HL-60 (cell line): ENCODE measurements at regions not wholly inside any gene's neighbourhood (a gene's known extent, or its start where the extent isn't known, plus 50 kb on each side); places are given as distances from the start of the nearest gene placed in this dataset.

ENCODE experiments used
- DNase-seq, 2 experiments: peaks; one replicate each; pipeline ENCODE4 v3.0.0-alpha.2; 2010 to 2020; ENCODE audit warnings: low read depth in 1 of 2, low spot score in 1 of 2
- H3K27ac ChIP-seq: fragments of 250-450 bp; sonication (Bioruptor Pico); replicated peaks from 2 replicates; pipeline ENCODE4 v1.5.1; 2020; ENCODE audit warnings: mild to moderate bottlenecking, moderate library complexity
- H3K27me3 ChIP-seq: fragments of 250-450 bp; sonication (Bioruptor Pico); 2 replicates; pipeline ENCODE4 v1.5.1; 2021; ENCODE audit warnings: mild to moderate bottlenecking, moderate library complexity; ENCODE audit not compliant: insufficient read depth, poor library complexity, severe bottlenecking
- H3K4me3 ChIP-seq: replicated peaks from 2 replicates; pipeline ENCODE4 v1.5.1; 2011; ENCODE audit warnings: mild to moderate bottlenecking, control low read depth, low read length; ENCODE audit not compliant: insufficient read depth
- GABPA ChIP-seq: IDR thresholded peaks from 2 replicates; pipeline ENCODE4 v1.6.1; 2012; ENCODE audit warnings: low read depth
- POLR2AphosphoS5 ChIP-seq: IDR thresholded peaks from 2 replicates; pipeline ENCODE4 v1.6.1; 2012; ENCODE audit warnings: low read depth
- SPI1 ChIP-seq: IDR thresholded peaks from 2 replicates; pipeline ENCODE4 v1.6.1; 2012; ENCODE audit warnings: low read depth, mild to moderate bottlenecking, borderline replicate concordance
- TF ChIP-seq, protein P1 (sequence below): IDR thresholded peaks from 2 replicates; pipeline ENCODE4 v1.6.1; 2012; ENCODE audit warnings: low read depth; ENCODE audit not compliant: insufficient replicate concordance
- TF ChIP-seq, protein P2 (sequence below): IDR thresholded peaks from one replicate; pipeline ENCODE4 v1.5.1; 2011; ENCODE audit warnings: low read length, control low read depth, inconsistent platforms; ENCODE audit not compliant: insufficient read depth

DNA sequence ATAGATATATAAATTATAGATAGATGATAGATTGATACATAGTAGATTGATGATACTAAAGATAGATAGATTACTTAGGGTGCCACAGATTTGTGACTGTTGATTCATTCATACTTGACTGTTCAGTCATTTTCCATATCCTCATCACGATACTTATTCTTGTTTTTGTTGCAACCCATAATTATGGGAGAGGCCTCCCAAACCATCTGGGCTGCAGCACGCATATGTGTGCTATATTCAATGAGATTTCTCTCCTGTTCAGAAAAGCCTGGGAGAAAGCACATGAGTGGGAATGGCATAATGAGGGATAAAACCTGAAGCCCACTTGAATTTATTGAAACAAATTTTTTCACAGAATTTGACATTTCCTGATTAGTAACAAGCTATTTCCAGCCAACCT, 346.4 kb upstream of the PRKX start:
- no peak for DNase-seq
- Histone ChIP-seq H3K27ac (no peak overlapping the region), H3K27me3 (no peaks in the 10 kb centered on the region), H3K4me3 (no peak overlapping the region)
- no peak for TF ChIP-seq POLR2AphosphoS5
- TF ChIP-seq, protein P1, sequence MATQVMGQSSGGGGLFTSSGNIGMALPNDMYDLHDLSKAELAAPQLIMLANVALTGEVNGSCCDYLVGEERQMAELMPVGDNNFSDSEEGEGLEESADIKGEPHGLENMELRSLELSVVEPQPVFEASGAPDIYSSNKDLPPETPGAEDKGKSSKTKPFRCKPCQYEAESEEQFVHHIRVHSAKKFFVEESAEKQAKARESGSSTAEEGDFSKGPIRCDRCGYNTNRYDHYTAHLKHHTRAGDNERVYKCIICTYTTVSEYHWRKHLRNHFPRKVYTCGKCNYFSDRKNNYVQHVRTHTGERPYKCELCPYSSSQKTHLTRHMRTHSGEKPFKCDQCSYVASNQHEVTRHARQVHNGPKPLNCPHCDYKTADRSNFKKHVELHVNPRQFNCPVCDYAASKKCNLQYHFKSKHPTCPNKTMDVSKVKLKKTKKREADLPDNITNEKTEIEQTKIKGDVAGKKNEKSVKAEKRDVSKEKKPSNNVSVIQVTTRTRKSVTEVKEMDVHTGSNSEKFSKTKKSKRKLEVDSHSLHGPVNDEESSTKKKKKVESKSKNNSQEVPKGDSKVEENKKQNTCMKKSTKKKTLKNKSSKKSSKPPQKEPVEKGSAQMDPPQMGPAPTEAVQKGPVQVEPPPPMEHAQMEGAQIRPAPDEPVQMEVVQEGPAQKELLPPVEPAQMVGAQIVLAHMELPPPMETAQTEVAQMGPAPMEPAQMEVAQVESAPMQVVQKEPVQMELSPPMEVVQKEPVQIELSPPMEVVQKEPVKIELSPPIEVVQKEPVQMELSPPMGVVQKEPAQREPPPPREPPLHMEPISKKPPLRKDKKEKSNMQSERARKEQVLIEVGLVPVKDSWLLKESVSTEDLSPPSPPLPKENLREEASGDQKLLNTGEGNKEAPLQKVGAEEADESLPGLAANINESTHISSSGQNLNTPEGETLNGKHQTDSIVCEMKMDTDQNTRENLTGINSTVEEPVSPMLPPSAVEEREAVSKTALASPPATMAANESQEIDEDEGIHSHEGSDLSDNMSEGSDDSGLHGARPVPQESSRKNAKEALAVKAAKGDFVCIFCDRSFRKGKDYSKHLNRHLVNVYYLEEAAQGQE: no peak
- TF ChIP-seq, protein P2, sequence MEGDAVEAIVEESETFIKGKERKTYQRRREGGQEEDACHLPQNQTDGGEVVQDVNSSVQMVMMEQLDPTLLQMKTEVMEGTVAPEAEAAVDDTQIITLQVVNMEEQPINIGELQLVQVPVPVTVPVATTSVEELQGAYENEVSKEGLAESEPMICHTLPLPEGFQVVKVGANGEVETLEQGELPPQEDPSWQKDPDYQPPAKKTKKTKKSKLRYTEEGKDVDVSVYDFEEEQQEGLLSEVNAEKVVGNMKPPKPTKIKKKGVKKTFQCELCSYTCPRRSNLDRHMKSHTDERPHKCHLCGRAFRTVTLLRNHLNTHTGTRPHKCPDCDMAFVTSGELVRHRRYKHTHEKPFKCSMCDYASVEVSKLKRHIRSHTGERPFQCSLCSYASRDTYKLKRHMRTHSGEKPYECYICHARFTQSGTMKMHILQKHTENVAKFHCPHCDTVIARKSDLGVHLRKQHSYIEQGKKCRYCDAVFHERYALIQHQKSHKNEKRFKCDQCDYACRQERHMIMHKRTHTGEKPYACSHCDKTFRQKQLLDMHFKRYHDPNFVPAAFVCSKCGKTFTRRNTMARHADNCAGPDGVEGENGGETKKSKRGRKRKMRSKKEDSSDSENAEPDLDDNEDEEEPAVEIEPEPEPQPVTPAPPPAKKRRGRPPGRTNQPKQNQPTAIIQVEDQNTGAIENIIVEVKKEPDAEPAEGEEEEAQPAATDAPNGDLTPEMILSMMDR: no peak
- TF ChIP-seq SPI1: no peak
- no peak for TF ChIP-seq GABPA

DNA sequence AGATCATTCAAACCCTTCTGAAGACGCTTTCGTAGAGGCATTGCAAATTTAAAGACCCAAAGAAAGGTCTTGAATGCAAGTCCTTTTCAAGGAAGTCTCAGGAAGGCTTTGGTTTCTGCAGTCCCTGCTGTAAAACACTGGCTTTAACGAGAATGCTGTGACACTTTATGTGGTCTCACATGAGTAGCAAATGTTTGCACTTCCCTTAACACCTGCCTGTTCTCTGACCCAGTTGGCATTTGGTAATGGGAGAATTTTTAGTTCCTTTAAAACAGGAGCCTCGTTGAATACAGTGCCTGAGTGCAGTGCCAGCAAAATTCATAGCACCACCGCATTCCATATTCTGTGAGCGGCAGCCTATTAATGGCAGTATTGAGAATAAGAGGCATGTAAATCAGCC, 330.5 kb upstream of the PRKX start:
- TF ChIP-seq, protein P1: no peak
- TF ChIP-seq, protein P2: no peak
- TF ChIP-seq POLR2AphosphoS5 (no peak), SPI1 (no peak), GABPA (no peak)
- no peak for DNase-seq
- H3K27ac ChIP-seq: no peak overlapping the region

DNA sequence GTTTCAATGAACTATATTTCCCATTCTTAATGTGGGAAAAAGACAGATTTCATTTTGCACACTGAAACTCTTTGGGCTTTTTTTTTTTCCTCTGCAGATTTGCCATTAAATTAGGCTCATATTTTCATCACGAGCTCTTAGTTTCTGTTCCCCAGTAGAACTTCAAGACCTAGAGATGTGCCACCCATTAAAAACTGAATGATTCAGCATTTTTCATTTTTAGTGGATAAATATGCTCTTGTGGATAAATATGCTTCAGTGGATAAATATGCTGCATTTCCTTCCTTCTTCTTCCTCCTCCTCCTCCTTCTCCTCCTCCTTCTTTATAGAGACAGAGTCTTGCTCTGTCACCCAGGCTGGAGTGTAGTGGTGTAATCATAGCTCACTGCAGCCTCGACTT, 322.4 kb upstream of the PRKX start:
- DNase-seq: no peak
- no peak overlapping the region for H3K27ac ChIP-seq
- H3K27me3 ChIP-seq: no peaks in the 10 kb centered on the region
- TF ChIP-seq, protein P2: no peak
- TF ChIP-seq, protein P1: no peak
- TF ChIP-seq SPI1: no peak
- TF ChIP-seq GABPA: no peak
- TF ChIP-seq POLR2AphosphoS5: no peak
- no peak overlapping the region for H3K4me3 ChIP-seq

More for the DNA sequence above, 330.5 kb upstream of the PRKX start:
- Histone ChIP-seq H3K27me3 (no peaks in the 10 kb centered on the region), H3K4me3 (no peak overlapping the region)
